Brain pericyte (primary cell): ENCODE measurements at regions not wholly inside any gene's neighbourhood (a gene's known extent, or its start where the extent isn't known, plus 50 kb on each side); places are given as distances from the start of the nearest gene placed in this dataset.
"Not testable (repeated sequence)": the region's sequence is repeated elsewhere in the genome, so short reads cannot be mapped to it uniquely, and the experiment has no call there.

ENCODE experiments used
- DNase-seq: peaks from one replicate; pipeline ENCODE4 v3.0.0-alpha.2; 2012; ENCODE audit warnings: low read depth, low spot score

DNA sequence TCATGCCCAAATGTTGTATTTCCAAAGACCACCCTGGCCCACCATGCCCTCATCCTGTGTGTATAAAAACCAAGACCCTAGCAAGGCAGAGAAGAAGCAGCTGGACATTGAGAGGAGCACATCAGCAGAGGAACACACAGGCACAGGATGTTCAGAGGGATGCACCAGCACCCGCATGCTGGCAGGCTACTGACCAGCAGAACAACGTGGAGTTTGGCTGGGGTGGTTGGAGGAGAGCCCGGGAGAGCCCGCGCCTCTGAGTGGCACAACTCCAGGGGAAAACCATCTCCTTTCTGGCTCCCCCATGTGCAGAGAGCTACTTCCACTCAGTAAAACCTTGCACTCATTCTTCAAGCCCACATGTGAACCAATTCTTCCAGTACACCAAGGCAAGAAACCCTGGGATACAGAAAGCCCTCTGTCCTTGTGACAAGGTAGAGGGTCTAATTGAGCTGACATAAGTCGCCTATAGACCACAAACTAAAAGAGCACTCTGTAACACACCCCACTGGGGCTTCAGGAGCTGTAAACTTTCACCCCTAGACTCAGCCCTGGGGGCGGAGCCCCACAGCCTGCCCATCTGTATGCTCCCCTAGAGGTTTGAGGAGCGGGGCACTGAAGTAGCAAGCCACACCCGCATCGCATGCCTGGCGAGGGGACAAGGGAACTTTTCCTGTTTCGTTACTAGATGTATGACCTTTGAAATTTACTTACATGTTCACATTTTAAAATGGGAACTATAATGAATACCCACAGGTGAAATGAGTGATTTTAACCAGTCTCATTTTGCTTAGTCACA, 831.5 kb upstream of the CITED2 start:
- no peak for DNase-seq

DNA sequence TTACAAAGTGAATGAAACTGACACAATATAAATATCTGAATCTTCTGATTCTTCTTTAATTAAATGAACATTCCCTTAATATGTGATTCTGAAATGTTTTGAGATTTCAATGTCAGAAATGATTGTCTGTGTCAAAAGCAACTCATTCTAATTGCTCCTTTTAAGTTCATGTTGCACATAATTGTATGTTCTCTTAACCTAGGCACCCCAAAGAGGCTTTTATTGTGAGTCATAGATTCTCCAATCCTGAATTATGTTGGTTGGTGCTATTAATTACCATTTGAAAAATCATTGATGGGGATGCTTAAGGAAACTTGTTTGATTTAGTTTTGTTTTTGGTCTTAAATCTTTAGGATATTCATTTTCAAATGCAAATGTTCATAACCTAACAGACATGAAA, 829.7 kb upstream of the CITED2 start:
- DNase-seq, result no peak

GRCh38 chr6:140203661-140204147, 829.3 kb upstream of the CITED2 start:
- DNase-seq, result no peak

DNA sequence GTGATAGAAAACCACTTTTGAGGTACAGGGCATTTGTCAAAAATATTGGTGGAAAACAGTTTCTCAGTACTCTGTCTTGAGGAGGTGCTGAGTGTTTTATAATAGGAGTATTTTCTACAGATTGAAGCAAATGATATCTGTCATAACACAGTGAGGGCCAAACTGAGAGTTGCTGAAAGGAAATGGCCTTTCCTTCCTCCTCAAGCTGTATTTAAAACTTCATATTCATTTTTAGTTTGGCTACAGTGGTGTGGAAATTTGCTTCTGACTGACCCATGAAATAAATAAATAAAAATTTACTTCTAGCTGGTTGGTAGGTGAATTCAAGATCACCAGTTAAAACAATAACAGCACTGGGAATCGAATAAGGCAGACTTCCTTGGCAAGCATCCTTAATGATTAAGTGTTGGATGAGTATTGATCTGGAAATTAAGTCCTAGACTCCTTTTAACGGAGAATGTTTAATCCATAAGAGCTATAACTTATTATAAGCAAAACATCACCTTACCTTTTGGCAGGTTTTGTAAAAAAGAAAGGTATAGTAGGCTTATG, 828.6 kb upstream of the CITED2 start:
- DNase-seq, result no peak

DNA sequence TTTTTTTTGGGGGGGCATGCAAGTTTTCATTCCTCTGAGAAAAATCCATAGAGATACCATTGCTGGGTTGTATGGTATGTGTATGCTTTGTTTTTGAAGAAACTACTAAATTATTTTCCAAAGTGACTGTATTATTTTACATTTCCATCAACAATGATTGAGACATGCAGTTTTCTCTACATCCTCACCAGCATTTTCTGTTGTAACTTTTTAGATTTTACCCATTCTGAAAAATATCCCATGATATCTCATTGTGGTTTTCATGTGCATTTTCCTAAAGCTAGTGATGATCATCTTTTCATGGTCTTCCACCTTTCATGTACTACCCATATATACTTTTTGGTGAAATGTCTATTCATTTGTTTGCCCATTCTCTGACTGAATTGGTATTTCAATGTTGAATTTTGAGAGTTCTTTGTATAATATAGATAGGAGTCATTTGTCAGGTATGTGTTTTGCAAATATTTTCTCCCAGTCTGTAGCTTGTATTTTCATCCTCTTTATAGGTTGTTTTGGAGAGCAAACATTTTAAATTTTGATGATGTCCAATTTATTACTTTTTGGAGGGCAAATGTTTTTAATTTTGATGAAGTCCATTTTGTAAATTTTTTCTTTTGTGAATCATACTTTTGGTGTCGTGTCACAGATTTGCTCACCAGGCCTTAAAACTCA, 827.5 kb upstream of the CITED2 start:
- DNase-seq, result no peak

DNA sequence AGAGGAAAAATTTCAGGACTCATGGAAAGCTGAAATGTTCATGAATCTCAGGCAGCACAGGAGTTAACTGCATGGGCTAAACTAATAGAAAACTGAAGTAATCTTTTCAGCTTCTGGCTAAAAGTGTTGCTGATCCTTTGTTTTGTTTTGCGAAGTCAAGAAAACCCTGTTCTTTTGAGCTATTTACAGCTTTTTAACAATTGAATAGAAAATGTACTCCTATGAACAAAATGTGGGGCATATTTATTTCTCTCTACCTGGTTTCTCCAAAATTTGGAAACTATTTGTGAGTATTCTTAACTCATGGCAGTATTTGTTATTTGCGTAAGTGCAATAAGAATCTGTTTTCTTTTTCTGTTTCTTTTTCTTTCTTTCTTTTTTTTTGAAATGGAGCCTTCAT, 818.8 kb upstream of the CITED2 start:
- no peak for DNase-seq

DNA sequence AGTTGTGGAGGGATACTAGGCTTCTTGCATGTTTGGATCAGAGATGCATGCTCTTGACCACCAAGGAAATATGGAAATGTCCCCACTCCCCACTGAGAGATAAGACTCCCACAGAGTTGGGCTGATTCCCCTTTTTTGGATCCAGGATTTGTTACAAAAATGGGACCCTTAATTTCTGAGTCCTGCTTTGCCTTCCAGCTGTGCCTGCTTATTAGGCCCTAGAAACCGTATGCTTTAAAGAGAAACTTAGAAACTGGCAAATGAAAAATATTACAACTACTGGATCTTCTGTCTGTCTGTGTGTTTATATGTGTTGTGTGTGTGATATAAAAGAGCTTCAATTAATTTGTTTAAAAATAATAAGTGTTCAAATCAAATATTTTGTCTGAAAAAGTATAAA, 817.6 kb upstream of the CITED2 start:
- DNase-seq, result no peak

- not testable (repeated sequence) for DNase-seq
Observed at GRCh38 chr6:140189263-140189662, 814.8 kb upstream of the CITED2 start.

GRCh38 chr6:140185991-140186390, 811.5 kb upstream of the CITED2 start:
- DNase-seq, result no peak

DNA sequence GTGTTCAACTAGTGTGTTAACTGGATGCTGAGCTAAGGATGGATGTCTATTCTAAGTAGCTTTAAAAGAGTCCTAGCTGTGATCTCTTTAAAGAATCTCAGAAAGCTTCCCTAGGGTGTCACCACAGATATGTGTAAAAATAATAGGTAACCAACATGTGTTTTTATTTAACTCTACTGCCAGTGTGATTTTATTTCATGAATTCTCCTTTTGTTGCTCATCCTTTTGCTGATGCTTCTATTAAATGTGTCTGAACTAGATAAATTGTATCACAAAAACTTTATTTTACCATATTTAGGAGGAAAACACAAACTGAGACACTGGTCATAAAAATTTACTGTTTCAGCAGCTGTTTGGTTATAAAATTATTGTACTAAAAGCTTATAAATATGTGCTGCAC, 809.4 kb upstream of the CITED2 start:
- DNase-seq, result no peak

GRCh38 chr6:140182821-140183220, 808.4 kb upstream of the CITED2 start:
- DNase-seq, result no peak

GRCh38 chr6:140181876-140182275, 807.4 kb upstream of the CITED2 start:
- no peak for DNase-seq

- no peak for DNase-seq
Observed at GRCh38 chr6:140180306-140180705, 805.9 kb upstream of the CITED2 start.

DNA sequence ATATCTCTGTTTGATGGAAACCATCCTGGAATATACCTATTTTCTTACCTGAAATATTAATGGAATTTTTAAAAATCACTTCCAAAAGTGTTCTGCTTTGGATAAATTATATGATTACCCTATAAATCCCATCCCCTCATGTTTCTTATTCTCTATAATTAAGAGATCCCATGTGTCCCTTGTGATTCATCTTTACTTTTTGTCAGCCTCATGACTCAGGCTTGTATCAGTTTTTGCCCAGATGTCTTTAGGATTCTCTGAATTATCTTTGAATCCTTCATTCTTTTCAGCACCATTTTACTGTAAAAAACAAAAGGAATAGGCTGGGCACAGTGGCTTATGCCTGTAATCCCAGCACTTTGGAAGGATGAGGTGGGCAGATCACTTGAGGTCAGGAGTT, 804.5 kb upstream of the CITED2 start:
- no peak for DNase-seq

GRCh38 chr6:140178520-140178919, 804.1 kb upstream of the CITED2 start:
- no peak for DNase-seq

DNA sequence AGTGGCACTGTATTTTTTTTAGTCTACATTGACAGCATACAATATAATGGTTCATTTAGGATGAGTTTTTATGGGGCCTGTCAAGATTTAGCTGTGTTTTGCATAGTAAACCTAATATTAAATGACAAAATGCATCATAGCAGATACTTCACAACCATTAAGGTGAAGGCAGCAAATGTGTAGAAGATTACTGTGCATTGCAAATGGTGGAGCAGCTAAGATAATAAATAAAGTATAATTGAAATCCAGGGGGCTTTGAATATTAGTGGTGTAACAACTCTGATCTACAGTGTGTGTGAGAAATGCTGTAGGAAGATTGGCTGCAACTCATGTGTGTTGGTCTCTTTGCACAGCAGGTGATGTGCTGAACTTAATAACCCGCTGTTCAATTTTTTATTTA, 801.9 kb upstream of the CITED2 start:
- DNase-seq, result no peak

DNA sequence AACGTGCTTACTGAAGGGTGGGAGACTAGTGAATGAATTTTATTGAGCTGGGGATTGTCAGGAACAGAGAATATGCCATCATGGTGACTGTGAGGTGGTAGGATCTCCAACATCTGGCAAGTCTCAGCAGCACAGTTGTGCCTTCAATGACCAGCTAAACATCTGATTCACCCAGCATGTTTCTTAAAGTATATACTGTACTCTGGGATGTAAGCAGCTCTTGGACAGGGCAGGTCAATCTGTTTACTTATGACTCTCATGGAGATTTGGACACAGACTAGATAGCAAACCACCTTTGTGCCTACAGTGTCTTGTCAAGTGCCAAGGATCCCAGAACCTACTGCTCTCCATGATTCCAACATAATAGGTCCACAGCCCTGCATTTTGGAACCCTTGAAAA, 801.0 kb upstream of the CITED2 start:
- DNase-seq, result no peak

DNA sequence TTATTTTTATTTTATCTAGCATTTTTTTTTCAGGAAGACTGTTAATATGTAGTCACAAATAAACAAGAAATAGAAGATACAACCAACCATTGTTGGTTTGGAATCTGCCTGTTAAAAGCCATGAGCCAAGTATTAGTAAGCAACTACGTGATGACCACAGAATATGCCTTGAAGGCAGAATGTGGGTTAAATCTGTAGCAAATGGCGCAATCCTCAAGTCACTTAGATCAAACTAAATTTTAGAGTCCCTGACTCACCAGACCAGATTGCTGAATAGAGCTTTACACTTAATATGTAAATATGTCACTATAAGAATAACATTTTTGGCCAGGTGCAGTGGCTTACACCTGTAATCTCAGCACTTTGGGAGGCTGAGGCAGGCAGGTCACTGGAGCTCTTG, 800.1 kb upstream of the CITED2 start:
- no peak for DNase-seq

- DNase-seq, result no peak
Observed at GRCh38 chr6:140168365-140168764, 793.9 kb upstream of the CITED2 start.

GRCh38 chr6:140160909-140161308, 786.5 kb upstream of the CITED2 start:
- DNase-seq, result no peak

DNA sequence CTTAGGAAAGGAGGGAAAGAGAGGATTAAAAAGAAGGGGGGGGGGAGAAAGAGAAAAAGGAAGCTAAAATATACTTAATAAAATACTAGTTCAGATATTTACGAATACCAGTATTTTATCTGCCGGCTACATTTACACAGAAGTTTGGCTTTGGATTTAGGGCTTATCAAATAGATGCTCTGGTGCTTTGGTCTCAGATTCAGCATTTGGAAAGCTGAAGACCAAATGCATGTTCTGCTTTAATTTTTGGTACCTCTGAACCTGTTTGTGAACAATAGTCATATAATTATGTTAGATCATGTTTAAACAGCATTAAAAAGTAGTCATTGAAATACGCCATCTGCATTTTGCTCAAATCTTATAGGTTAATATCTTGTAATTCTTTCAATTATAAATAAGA, 786.0 kb upstream of the CITED2 start:
- DNase-seq, result no peak

GRCh38 chr6:140156131-140156530, 781.7 kb upstream of the CITED2 start:
- no peak for DNase-seq
